RKO (cell line): ENCODE measurements at regions not wholly inside any gene's neighbourhood (a gene's known extent, or its start where the extent isn't known, plus 50 kb on each side); places are given as distances from the start of the nearest gene placed in this dataset.
"Not testable (repeated sequence)": the region's sequence is repeated elsewhere in the genome, so short reads cannot be mapped to it uniquely, and the experiment has no call there.

Experiments used
- DNase-seq: peaks from one replicate; pipeline ENCODE4 v3.0.0-alpha.2; 2016; ENCODE audit warnings: low spot score

DNA sequence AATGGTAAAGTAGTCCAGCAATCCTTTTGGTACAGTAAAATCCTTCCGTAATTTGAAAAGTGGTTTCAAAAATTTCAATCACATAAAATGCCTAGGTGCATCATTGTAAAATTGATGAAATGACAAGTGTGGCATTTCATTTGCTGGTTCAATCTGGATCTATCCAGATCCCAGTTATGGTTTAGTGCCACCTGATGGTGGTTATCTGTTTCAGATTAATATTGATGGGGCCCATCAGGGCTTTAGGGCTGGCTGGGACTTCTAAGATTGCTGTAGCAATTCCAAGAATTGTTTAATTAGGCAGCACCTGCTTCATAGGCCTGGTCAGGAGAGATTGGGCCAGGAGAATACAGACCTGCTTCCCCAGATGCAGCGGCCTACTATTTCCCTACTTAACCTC, 55.5 kb upstream of the PIK3C3 start:
- DNase-seq = no peak

DNA sequence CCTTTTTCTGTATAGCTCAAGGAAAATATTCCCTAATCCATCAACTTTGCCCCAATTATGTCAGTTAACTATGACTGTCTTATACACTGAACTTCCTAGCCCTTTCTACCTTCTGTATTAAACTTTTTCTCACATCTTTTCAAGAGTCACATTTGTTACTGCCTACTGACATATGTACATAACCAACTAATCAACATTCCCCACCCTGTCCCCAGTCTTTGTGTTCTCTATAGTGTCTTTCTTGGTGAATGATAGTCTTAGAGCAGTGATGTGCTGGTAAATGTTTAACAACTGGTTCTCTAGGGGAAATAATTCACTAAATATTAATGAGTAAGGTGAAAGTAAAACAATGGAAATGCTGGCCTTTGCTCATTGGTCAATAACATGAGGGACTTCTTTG, 61.6 kb upstream of the PIK3C3 start:
- DNase-seq = no peak

DNA sequence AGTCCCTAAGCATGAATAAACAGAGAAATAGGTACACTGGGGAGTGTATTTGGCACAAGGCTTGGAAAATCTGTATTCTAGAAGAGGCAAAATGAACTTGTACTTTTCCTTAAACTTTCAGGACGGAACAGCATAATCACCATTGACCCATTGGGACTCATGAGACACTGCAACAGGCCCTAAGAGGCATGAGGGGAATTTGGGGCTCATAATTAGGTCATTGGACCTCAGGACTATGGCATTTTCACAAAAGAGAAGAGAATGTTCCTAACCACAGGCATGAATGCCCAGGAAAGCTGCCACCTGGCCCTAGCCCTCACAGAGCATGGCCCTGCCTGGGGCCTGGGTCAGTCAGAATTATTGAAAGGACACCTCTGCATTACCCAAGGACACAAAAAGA, 67.9 kb upstream of the PIK3C3 start:
- no peak for DNase-seq

DNA sequence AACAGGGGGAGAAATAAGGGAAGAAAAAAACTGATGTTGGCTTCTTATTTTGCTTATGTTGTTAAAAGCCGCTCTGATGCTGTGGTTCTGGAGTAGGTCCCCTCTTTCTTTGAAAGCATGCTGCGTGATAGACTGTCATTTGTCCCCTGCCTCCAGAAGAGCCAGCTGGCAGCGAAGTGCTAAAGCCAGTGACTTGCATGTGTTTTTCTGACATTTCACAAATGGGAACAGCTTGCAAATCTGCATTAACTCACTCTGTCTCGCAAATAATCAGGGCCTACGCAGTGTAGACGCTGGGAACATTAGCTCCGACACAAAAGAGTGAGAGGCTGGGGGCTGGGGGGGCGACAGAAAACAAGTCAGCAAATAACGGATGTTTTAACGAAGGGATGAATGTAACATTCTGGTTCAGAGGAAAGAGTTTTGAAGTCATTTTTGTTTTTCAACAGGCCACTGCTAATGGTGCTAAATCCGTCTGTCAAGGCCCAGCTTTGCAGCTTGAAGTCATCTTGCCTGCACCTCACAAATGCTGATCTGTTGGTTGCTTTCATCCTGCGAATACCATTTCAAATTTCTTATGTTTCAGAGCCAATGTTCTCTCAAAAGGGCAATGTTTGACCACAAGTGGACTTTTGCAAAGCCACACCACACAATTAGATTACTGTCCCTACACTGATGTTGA, 68.8 kb upstream of the PIK3C3 start:
- DNase-seq = no peak

DNA sequence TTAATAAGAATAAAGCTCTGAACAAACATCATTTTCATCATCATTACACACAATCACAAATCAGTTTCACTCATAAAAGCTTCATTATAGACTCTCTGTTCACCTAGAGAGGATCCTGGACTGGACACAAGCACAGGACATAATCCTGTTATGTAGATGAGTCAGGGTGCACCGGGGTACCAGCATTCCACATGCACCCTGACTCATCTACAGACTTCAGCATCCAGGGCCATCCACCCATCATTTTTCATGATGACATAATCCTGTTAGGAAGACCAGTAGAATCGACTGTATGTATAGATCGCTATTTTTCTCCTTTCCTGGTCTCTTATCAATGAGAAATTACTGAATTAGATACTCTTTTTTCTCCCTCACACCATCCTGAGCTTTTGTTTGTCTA, 73.7 kb upstream of the PIK3C3 start:
- peak; percentile 57 for DNase-seq

DNA sequence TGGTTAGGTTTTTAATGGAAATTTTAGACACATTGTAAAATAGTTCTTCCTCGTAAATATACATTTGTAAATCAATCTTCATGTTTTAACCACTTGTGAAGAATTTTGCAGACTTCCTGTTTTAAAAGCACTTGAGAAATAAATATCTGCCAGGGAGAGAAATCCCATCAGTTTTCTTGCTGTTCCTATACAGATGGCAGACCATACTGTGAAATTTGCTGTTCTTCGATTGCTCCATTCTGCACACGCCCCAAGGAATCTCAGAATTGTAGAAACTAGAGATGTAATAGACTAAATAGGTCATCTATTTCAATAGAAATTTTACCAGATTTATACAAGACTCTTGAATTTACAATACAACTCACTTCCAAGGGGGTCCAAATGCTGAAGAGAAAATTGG, 75.8 kb upstream of the PIK3C3 start:
- DNase-seq = no peak

DNA sequence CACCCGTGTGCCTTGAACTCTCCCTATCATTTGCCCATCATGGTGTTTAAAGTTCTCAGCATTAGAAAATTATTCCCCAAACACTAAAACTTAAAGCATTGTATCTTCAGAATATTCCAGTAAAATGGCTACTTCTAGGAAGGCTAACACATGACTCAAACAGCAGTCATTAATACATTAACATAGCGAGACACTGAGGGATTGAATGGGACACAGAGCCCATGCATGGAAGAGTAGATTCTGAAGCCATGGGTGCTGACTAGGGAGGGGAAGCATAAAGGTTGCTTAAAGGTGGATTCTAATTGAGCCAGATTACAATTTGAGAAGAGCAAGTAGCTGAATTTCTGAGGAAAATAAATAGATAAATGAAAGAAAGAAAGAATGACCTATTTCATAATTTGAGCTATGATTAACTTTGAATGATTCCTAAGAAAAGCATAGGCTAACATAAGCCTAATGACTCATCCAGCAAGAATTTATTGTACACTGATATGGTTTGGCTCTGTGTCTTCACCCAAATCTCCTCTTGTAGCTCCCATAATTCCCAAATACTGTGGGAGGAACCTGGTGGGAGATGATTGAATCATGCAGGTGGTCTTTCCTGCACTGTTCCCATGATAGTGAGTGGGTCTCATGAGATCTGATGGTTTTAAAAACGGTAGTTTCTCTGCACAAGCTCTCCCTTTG, 79.8 kb upstream of the PIK3C3 start:
- peak; percentile 50 for DNase-seq

DNA sequence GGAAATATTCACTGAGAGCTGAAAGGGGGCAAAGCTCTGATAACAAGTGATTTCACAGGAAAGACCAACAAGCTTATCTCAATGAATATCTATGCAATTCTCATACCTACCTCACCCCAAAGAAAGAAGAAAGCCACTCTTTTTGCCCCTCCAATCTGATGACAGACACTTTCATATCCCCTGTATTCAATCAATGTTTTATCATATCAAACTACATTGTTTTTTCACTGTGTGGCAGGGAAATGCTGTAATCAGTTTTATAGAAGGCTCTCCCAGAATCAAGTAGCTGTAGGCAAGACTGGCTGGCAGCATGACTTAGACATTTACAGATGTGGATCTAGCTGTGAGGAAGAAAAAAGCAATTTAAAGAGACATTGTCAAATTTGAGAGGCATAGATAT, 81.3 kb upstream of the PIK3C3 start:
- DNase-seq = no peak

DNA sequence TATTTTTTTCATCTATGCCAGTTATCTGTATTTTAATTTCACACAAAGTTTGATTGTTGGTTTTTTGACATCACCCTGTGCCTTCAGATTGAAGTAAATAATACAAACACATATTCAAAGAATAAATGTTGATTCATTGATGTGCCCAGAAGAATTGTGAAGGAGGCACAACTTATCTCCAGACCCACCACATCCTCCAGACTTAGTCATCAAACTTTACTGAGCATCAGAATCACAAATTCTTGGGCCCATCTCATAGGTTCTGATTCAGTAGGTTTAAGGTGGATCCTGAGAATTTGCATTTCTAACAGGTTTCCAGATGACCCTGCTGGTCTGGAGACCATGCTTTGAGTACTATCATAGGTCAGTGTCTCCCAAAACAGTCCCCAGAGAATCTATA, 82.8 kb upstream of the PIK3C3 start:
- no peak for DNase-seq

DNA sequence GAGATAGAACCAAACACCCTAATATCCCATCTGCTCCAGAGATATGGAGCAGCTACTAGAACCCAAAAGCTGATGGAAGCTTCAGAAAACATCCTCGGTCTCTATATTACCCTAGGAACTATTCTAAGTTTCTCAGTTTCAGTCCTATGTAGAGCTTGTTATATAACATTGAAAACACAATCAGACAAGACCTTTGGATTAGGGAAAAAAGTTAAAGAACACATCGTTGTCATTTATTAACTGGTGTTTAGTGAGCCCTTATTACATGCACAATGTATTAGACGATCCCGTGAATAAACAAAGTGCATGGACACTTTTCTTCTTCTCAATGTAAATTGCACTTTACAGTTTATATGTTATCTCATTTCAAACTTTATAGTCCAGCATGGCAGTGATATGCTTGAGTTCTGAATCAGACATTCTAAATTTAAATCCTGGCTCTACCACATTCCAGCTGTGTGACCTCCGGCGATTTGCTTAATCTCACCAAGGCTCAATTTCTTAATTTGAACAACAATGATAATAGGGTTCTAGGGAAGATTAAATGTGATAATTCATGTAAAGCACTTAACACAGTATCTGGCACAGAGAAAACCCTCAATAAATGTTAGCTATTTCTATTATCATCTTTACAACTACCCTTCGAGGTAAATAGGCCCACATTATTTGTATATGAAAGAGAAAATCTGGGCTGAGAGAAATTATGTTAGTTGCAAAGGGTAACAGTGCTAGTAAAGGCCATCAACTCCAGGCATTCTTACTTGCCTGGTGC, 83.6 kb upstream of the PIK3C3 start:
- DNase-seq = no peak

DNA sequence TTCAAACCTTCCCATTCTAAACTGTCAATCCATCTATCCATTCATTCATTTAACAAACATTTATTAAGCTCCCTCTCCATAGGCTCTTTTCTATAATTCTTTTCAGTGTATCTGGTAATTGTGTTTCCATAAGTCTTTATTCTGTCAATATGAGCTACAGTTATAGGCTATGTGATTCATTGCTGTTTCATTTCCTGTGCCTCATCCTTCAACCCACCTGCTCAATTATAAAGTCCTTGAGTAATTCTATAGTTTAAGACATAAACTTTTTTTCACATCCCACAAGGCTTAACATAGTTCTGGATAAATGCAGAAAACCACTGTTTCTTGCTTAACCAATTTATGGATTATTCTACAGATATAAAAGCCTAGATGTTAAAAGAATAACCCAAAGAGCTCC, 84.2 kb upstream of the PIK3C3 start:
- DNase-seq = peak; percentile 64

DNA sequence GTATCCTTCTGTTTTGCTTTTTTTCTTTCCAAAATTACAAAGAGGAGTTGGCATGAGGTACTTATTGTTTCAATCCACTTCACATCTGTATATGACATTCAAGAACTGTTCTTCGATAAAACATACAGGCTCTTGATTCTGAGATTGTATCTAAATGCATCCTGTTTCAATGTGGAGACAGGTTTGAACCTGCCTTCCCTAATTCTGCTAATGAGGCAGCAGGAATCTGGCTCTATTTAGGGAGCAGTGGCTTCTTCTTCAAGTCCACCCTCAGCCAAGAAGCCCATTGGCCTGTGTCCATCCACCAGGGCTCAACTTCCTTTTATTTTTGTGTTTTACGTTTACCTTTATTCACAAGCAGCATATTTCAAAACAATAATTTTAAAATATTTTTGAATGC, 84.8 kb upstream of the PIK3C3 start:
- DNase-seq = no peak

DNA sequence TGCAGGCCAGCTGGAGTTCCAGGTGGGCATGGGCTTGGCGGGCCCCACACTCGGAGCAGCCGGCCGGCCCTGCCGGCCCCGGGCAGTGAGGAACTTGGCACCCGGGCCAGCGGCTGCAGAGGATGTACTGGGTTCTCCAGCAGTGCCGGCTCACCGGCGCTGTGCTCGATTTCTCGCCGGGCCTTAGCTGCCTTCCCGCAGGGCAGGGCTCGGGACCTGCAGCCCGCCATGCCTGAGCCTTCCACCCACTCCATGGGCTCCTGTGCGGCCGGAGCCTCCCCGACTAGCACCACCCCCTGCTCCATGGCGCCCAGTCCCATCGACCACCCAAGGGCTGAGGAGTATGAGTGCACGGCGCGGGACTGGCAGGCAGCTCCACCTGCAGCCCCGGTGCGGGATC, 89.2 kb upstream of the PIK3C3 start:
- not testable (repeated sequence) for DNase-seq

DNA sequence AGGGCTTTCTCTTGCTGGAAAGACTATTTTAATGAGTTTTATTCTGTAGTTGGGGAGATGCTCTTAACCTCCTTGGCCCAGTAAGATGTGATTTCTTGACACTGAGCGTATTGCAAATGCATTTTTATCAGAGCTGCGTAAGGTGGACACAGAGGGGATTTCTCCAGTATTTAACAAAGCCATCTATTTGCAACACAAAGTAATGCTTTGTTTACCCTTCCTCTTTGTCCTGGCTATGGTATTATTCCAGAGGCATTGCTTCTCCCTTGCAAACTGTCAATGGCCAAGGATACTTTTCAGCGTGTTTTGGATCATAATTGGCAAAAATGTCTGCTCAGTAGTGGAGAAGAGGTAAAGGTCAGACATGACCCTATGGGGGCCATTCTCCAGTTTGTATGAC, 90.8 kb upstream of the PIK3C3 start:
- no peak for DNase-seq

DNA sequence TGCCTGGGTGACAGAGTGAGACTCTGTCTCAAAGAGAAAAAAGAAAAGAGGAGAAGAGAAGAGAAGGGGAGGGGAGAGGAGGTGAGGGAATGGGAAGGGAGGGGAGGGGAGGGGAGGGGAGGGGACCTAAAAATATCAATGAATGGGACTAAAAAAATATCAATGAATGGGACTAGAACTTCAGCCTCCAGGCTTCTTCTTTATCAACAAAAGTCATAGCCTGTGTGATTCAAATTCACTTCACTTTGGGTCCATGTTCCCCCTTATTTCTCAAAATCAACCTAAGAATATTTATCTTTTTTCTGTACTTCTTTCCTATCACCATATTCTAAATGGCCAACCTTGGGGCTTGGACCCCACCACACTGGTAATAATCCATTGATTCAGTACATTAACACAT, 92.1 kb upstream of the PIK3C3 start:
- no peak for DNase-seq

DNA sequence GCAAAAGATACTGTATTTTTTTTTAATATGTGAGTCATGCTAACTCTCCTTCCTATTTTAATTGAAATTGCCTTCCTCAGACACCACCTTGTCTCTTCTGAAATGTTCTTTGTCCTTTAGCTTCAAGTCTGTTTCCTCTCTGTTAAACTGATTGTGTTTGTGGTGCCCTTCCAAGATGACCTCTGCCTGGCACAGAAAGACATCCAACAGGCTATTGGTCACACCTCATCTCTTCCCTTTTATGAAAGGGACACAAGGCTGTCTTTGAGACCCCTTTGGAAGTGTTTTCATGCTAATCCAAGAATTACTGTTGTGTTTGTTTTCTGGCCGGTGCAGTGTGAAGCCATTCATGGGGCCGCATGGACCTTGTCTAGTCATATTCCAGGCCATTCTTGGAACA, 94.0 kb upstream of the PIK3C3 start:
- no peak for DNase-seq

DNA sequence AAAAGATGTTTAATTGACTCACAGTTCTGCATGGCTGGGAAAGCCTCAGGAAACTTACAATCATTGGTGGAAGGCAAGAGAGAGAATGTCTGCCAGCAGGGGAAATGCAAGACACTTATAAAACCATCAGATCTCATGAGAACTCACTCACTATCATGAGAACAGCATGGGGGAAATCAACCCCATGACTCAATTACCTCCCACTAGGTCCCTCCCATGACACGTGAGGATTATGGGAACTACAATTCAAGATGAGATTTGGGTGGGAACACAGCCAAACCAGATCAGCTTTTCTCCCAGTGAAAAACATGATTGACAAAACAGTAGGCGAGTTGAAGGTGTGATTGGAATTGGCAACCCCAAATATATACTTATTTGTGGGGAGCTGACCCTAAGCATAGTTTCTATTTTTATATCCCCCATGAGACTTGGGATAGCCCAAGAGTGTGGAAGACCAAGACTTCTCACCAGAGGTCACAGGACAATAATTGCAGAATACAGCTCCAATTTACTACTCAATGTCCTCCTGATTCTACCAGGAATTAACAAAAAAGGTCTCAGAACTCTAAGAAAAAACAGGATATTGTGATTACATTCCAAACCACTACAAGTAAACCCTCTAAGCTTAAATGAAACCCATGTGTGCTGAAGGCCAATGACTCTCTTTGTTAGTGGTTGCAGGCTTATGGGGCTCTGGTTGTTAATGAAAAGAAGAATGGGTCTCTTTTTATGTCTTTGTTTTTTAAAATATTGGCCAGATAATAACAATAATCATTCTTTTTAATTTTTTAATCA, 96.1 kb upstream of the PIK3C3 start:
- no peak for DNase-seq

DNA sequence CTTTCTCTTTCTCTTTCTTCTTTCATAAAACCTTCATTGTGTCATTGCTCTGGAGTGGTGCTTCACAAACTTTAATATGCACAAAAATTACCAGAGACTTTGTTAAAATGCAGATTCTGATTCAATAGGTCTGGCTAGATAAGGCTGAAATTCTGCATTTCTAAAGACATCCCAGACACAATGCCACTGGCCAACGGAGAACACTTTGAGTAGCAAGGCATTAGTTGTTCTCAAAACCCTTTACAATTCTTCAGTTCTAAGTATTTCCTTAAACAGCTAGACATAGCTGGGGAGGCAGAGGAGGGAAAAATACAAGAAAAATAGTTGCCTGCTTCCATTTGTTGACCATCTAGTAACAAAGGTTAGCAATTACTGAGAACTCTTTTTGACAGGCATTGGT, 101.8 kb upstream of the PIK3C3 start:
- no peak for DNase-seq

DNA sequence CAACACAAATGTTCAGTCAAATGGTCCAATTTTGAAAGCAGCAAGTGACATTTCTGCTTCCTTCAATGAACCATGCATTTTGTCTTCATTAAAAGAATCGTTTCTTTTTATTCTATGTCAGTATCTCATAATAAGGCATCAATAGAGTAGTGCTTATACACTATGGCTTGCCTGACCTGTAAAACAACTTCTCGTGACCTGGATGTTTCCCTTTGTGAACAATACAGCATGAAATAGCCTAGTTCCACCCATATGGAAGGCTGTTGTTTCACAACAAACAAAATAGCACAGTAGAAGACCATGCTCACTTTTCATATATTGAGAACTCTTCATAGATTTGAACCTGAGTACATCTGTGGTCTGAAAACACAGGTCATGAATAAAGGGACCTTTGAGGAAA, 104.3 kb upstream of the PIK3C3 start:
- no peak for DNase-seq

DNA sequence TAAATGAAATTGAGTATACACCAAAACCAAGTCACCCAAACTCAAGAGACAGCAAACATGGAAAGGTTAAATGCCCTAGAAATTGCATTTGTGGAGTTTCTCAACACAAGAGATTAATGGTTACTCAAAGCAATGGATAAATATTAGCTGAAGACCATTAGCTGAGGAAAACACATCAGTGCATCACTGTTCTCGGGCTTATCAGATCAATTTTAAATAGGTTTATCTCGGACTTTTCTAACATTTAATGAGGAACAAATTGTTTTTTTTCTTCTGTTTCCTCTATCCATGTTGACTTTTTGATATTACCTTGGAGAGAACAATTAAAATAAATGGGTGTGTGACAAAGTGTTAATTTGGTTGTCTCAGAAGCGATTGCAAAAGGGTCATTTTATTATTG, 105.4 kb upstream of the PIK3C3 start:
- no peak for DNase-seq

DNA sequence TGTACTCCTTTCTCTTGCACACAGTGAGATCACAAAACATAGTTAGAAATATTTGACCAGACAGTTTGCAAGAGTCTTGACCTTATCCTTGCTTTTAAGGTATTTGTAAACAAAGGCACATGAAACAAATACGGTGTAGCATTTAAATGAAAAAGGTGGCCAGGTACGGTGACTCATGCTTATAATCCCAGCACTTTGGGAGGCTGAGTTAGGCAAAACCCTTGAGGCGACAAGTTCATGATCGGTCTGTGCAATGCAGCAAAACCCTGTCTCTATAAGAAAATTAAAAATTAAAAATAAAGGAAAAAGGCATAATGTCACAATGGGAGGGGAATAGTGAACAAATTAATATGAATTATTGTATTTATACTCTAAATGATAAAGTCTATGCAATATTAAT, 109.5 kb upstream of the PIK3C3 start:
- DNase-seq = no peak

DNA sequence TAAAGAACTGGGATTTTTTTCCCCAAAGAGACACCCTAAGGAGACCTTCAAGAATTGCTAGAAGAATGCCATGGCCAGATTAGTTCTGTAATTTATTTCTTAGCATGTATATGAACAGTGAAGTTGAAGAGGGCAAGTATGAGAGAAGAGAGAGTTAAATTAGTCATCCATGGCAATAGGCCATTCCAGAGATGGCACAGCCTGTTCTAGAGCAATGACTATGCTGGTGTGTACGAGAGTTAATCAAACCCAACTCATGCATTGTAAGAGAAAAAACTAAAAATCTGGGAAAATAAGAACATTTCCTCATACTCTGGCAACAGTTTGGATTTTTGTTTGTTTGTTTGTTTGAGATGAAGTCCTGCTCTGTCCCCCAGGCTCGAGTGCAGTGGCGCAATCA, 112.1 kb upstream of the PIK3C3 start:
- no peak for DNase-seq
